GM19438 (cell line): ENCODE measurements at regions not wholly inside any gene's neighbourhood (a gene's known extent, or its start where the extent isn't known, plus 50 kb on each side); places are given as distances from the start of the nearest gene placed in this dataset.

Experiments
- ATAC-seq: cut with Tn5 transposase; IDR thresholded peaks from one replicate; pipeline ENCODE4 v1.9.1; 2021; ENCODE audit warnings: low read depth; ENCODE audit not compliant: unreplicated experiment

DNA sequence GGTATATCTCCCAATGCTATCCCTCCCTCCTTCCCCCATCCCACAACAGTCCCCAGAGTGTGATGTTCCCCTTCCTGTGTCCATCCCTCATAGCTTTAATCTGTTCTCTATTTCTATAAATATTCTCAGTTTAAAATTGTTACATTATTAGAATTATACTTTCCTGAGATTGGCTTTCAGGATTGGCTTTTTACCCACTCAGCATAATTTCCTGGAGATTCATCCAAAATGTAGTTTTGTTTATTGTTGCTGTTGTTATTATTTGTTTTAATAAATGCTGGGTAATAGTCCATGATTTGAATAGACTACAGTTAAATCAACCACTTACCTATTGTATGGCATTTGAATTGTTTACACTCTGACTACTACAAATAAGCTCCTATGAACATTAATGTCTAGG, 936.4 kb downstream of the FAT4 start:
- ATAC-seq, result no peak

DNA sequence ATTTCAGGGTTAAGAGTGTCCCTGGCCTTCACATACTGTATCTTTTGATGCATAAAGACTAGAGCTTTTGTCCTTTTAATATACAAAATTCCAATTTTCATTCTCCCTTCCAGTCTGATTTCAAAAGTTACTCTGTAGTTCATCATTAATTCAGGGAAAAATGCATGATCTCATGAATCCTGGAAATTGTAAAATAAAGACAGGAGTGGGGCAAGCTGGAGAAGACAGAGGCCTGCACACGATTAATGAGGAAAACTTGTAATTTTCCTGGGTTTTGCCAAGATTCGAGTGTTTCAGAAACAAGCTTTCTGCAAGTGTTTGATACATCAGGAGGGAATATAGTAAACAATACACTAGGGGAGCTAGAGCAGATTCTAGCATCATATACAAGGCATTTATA, 947.9 kb downstream of the FAT4 start:
- no peak for ATAC-seq

DNA sequence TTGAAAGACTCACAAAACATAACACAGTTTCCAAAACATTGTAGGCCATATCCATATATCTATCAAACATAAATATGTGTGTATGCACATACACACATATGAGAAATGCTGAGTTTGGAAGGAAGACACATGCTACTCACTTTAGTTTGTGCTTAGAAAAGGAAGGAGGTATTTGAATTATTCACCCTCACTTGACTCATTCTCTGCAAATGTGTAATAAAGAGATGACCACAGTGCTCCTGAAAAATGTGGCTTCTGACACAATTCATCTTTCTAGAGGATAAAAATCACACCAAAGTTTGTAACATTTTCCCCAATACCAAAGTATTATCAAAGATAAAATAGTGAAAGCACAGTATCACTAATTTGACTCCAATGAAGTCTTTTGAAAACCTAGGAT, 950.1 kb downstream of the FAT4 start:
- ATAC-seq, result no peak

DNA sequence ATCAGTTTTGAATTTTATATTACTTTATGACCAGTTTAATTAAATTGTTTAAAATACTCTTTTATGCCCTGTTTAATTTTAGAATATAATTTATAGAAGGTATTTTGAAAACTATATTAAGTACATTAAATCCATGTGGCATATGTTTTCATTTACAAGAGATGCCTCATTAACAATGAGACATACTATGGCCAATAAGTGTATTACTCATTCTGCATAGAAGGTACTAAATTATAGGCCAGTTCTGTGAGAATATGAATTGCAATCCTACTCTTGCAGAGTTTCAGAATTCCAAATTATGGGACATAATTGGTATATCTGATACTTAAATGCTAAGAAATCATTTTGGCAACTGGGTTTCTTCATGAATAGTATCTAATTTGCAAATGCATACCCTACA, 951.1 kb downstream of the FAT4 start:
- no peak for ATAC-seq

DNA sequence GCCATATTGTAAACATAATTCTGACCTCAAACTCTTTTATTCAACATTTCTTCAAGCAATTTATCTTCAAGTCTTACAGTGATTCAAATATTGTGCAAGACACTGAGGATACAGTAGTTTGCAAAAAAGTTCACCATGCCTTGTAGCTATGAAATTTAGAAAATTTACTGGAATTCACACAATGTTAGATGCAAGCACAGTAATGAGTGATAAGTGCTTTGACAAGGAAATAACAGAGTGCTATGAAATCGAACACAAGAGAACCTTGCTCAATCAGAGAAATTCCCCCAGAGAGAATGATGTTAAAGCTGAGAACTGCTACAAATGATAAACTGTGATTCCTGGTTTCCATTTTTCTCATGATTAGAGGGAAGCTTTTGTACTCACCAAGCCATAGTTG, 952.9 kb downstream of the FAT4 start:
- ATAC-seq, result no peak

DNA sequence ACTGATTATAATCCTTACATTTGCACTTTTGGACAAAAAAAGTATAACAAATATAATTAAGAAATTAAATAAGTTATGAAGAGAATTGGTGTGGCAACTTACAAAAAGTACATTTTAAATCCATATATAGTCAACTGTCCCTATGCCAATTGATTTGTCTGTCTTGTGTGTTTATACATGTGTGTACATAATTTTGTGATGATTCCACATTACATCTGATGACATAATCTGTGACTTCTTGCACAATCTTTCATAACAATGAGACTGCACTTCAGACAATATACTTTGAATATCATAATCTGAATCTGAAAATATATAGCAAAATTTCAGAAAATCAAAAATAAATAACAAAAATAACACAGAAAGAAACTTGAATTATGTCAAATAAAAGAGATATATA, 953.4 kb downstream of the FAT4 start:
- no peak for ATAC-seq

DNA sequence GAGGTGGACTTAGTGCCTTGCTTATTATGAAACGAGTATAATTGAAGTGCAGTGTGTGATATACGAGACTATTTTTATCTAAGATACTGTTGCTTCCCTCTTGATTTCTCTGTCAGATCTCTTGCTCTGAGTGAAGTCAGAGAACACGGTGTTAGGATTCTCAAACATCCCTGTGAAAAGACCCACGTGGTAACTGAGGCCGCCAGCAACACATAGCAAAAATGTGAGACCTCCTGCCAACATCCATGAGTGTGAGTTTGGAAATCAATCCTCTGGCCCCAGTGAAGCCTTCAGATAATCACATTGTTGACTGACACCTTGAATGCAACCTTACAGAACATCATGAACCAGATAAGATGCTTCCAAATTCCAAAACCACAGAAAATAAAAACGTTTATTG, 954.4 kb downstream of the FAT4 start:
- ATAC-seq, result no peak

DNA sequence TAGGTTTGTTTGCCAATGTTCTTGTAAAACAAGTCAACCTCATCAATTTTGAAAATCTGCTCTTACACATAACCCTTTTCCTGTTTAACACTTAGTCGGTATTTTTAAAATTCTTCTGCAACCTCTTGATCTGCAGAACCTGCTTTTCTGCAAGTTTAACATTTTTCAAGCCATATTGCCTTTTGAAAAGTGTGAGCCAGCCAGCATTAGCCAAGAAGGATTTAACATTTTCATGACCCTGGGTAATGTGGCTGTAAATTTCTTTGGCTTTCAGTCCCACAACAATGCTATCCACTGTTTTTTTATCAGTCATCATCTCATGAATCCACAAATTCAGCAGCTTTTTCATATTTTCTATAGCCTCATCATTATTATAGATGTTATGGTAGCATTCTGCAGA, 956.5 kb downstream of the FAT4 start:
- ATAC-seq, result no peak

DNA sequence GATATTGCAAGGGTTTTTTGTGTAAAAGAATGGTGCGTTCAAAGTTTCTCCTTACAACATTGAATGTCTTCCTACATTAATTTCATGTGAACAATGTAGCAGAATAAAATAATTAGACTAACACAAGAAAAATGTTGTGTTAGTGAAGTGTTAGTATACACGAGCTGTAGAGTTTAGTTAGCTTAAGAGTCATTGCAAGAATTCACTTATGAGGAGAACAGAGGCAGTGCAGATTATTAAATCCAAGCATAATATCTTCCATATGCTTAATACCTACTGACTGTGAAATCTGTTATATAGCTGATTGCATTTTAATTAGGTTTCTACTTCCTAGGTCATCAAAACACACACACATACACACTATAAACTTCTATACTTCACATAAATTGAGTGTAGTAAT, 959.0 kb downstream of the FAT4 start:
- ATAC-seq, result no peak

DNA sequence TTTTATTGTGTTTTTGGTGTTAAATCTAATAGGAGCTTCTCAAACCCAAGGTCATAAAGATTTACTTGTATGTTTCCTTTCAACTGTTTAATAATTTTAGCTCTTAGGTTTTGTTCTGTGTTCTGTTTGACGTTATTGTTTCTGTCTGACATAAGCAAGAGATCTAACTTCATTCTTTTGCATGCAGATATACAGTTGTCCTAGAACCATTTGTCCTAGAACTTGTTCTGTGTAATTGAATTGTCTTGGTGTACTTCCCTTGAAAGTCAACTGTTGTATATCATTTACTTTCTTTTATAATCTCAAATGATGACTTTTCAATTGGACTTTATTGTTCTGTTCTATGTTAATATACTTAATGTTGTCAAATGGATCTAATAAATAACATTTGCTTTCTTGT, 977.1 kb downstream of the FAT4 start:
- ATAC-seq, result no peak

DNA sequence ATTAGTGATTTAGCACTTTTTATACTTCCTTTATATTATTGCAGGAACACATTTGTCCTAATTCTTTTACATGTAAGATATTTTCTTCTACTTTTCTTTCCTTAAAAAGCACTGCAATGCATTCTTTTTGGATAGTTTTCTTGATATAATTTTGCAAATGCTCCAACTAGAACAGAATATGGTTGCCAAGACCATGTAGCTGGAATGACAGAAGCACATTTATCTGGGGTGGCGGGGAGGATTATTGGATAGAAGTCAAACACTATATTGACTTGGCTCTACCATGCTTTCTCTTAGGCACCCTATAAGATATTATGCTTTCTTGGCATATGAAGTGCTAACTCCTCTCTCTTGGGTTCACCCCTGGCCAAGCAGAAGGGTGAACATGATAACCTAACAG, 983.5 kb downstream of the FAT4 start:
- no peak for ATAC-seq

DNA sequence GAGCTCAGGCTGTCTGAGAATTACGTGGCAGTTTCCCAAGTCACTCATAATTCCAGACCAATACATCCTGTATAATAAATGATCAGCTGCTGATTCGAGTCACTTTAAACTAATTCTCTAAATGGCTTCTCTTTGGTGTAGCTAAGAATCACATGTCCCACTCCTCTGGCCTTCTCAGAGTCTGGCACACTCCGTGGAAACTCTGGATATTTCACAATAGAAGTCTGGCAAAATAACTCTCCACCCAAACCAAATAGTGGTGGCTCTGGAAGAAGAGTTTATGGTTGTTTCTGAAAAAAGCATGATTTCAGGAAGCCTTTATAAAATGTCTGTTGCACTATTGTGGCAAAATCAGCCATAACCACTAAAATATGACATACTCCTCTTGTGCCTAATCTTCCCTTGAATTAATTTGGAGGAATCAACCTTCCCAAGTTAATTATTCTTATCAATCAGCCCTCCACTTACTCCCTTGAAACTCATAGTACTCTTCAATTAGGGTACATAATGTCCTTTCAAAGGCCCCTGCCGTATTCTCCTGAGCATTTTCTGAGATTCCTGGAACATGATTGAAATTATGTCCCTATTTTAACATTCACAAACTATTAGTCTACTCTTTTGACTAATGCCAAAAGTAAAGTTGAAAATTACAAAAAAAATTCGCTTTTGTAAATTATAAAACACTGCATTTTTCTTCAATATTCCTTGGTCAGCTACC, 991.6 kb downstream of the FAT4 start:
- ATAC-seq, result no peak

DNA sequence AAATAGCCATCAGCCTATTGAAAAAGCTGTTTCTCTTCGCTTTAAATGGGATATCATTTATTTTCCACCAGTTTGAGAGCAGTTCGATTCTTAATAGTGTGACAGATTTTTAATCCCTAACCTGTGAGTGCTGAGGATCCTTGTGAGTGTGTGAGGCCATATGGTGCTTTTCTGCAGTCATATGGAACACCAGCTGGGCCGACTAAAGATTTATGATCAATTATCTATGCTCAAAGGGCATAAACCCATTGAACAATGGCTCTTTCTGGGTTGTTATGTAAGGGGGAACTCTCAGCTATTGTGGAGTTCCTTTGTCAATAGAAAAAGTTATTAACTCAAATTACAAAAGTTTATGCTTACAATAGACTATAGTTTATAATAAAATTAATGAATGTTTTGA, 1003.6 kb downstream of the FAT4 start:
- ATAC-seq, result no peak

DNA sequence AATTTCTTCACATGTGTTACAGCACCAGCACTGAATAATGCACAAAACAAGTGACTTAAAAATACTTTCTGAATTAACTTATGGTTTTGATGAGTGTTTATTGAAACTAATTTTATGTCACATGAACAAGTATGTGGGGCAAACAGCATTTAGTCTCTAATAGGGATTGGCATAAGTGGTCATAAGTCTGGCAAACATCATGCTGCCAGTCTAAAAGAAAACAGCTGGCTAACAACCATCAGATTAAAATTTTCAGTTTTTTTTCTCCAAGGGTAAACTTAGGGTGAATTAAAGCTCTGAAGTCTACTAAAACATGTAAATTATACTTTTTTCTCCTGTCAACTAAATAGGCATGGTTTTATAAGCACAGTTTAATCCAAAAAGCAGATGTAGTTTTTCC, 1014.2 kb downstream of the FAT4 start:
- ATAC-seq, result no peak

DNA sequence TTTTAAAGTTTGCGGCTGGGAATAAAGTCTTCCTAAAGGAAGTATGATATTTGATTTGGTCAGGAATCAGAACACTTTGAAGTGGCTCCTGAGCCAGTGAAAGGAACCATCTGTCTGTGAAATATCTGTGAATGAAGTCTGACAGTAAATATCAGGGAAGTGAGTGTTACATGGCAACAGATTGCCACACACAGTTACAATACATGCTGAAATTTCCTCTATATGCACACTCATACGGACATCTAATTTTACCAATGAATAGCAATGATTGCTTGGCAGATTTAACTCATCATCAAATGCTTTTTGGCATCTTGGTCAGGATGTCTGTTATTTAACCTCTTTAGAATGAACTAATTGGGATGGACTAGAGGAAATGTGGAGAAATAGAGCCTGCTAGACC, 1023.8 kb downstream of the FAT4 start:
- ATAC-seq, result no peak

DNA sequence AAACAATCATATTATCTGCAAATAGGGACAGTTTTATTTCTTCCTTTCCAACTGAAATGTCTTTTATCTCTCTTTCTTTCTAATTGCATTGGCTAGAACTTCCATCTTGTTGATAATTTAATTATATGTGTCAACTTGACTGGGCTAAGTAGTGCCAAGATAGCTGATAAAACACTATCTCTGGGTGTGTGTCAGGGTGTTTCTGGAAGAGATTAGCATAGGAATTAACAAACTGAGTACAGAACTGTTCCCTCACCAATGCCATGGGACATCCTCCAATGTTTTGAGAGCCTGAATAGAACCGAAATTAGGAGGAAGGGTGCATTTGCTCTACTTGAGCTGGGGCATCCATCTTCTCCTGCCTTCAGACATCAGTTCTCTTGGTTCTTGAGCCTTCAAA, 1027.2 kb downstream of the FAT4 start:
- no peak for ATAC-seq

DNA sequence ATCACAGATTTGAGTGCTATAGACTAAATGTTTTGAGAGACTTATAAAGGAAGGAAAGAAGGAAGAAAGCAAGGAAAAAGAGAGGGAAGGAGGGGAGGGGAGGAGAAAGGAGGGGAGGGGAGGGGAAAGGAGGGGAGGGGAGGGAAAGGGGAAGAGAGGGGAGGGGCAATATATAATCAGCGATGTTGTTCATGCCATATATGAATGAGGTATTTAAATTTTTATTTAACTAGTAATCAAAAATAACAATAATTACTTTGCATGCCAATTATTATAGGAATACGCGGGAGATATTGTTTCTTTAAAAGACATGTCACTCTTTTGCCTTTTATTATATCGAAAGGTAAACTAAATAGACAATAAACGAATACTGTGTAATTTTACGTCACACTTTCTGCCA, 1029.7 kb downstream of the FAT4 start:
- no peak for ATAC-seq

DNA sequence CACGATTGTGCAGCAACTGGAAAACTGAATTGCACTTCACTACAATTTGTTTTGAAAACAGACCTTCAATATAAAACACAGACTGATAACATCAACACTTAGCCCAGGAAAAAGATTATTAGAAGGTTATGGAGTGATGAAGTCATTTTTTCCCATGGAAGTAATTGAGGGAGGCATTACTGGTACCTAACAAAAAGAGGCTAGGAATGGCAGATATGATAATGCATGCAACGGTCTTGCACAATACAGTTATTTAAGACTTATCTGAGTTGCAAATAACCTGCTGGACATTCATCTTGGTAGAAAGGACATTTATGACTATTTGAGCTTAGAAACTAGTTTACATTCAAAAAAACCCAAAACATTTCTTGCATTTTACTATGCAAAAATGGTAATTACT, 1031.9 kb downstream of the FAT4 start:
- ATAC-seq, result no peak

DNA sequence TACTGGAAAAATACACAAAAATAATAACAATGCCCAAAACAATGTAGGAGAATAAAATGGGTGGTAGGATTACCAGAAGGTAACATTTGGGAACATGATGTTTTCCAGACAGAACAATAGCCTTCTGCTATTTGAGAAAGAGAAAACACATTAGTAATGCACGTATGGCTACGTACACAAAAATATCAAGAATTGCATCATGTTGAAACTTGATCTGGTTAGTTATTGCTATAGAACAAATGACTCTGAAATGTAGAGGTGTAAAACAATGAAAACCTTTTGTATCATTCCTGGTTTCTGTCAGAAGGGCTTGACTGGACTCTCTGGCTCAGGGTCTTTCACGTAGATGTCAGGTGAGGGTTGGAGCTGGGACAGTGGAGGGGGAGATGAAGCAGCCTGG, 1040.0 kb downstream of the FAT4 start:
- ATAC-seq, result no peak

DNA sequence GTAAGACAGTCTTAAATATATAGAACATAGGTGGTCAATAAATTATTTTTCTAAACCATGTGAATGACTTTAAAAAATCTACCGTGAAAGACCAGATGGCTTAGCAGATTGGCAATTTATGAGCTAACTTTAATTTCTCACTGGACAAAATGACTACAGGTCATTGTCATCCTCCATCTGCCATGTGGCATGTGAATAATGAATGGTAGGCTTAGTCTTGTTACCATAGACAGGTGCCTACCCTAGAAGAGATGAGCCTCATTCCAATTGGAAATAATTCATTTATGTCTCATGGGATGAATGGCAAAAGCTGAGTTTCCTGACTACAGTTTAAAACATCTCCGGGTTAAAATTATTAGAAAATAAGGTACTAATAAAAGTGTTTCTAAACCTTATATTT, 1043.3 kb downstream of the FAT4 start:
- ATAC-seq, result no peak

DNA sequence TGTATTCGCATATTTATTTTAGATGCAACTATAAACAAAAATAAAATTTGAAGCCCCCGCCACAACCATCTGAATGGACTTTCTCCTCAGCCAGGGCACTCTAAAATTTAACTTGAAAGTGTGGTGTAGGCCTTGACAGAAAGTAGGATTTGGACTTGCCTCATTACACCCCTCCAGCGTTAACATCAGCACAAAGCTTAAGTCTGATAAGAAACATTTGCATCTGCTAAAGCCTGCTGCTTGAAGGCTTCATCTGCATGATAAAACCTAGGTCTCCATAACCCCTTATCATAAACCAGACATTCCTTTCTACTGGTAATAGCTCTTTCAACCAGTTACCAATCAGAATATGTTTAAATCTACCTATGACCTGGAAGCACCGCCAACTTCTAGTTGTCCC, 1046.5 kb downstream of the FAT4 start:
- ATAC-seq, result no peak

DNA sequence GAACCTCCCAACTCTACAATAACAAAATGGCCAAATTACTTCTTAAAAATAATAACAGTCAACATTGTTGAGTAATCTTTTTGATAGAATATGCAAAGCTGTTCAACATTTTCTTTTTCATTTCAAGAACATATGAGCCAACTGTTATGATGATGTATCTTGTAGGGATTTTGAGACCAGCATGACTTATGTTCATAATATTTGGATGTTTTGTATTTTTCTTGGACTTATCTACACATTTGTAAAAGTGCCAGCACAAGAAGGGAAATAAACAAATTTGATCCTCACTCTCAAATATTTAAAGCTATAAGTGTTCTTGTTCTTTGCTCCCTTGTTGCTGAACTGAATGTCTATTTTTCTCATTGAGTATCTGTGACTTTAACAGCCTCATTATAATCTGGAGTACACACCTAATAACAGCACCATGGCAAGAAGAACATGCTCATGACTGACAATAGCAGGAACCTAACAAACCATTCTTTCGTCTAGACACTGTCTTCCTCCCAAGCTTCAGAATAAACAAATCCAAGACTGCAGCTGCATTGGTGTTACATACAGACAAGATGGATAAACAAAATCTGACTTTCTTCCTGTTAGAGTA, 1049.7 kb downstream of the FAT4 start:
- no peak for ATAC-seq

DNA sequence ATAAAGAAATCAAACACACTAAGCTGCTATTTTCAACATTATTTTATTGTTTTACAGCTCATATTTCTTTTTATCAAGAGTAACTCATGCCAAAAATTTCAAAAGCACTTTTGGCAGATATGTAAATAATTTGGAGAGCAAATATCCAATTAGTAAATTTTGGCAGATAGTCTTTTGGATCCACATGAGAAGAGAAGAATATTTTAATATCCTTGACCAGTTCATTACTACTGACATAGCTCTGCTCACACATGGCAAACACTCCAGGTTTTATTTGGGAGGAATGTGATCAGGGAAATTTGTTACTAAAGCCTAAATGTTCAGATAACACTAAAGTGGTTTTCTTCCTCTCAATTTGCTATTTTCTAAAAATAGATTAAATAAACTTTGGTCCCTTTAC, 1054.3 kb downstream of the FAT4 start:
- no peak for ATAC-seq
